IMR-90 (cell line): ENCODE measurements at regions not wholly inside any gene's neighbourhood (a gene's known extent, or its start where the extent isn't known, plus 50 kb on each side); places are given as distances from the start of the nearest gene placed in this dataset.

Experiments used
- ATAC-seq: fragments of 200-7000 bp; cut with Tn5 transposase; 2 replicates; pipeline ENCODE4 v1.9.1; 2020; ENCODE audit warnings: low read depth, mild to moderate bottlenecking, moderate library complexity
- BruUV-seq: library from RNA; stranded (reverse); fragments of 400-500 nt; replicated peaks from 2 replicates; lab custom pipeline; 2021; lab: Mats Ljungman, UMichigan
- CTCF ChIA-PET: fragments of 300-600 bp; formaldehyde crosslinking; extraction: SDS; loops from one replicate; lab custom pipeline; 2021; ENCODE audit warnings: antibody characterized with exemption; lab: Yijun Ruan, JAX
- POLR2A ChIA-PET: fragments of 300-600 bp; sonication (Branson Sonifier 250); formaldehyde crosslinking; loops from one replicate; lab custom pipeline; 2022; ENCODE audit warnings: antibody characterized with exemption; ENCODE audit not compliant: unreplicated experiment; lab: Charles Lee
- DNase-seq: peaks from one replicate; pipeline ENCODE4 v3.0.0; 2013
- H2AFZ ChIP-seq: replicated peaks from 2 replicates; pipeline ENCODE3; 2013; ENCODE audit warnings: low read length, mild to moderate bottlenecking; ENCODE audit not compliant: poor library complexity
- H2AK5ac ChIP-seq: 2 replicates; pipeline ENCODE4 v1.6.1; 2013; ENCODE audit warnings: low read depth, low read length, inconsistent platforms
- H2AK9ac ChIP-seq: replicated peaks from 2 replicates; pipeline ENCODE3; 2013; ENCODE audit warnings: mild to moderate bottlenecking, low read depth, low read length, moderate library complexity; ENCODE audit not compliant: poor library complexity
- H2BK120ac ChIP-seq: 2 replicates; pipeline ENCODE4 v1.6.1; 2013; ENCODE audit warnings: low read depth, low read length, inconsistent platforms
- H2BK15ac ChIP-seq: 3 replicates; pipeline ENCODE4 v1.6.1; 2013; ENCODE audit warnings: low read depth, low read length, inconsistent platforms
- H2BK20ac ChIP-seq: 2 replicates; pipeline ENCODE4 v1.6.1; 2013; ENCODE audit warnings: low read depth, mild to moderate bottlenecking, inconsistent platforms, low read length, moderate library complexity
- H2BK5ac ChIP-seq: 2 replicates; pipeline ENCODE4 v1.6.1; 2013; ENCODE audit warnings: mild to moderate bottlenecking, low read depth, low read length, inconsistent platforms; ENCODE audit not compliant: poor library complexity, severe bottlenecking
- H3K14ac ChIP-seq: replicated peaks from 2 replicates; pipeline ENCODE4 v1.6.1; 2013; ENCODE audit warnings: low read depth, low read length, inconsistent platforms
- H3K18ac ChIP-seq: 2 replicates; pipeline ENCODE4 v1.6.1; 2013; ENCODE audit warnings: low read depth, low read length, control low read depth
- H3K23ac ChIP-seq: 2 replicates; pipeline ENCODE4 v1.6.1; 2013; ENCODE audit warnings: low read depth, low read length, inconsistent platforms
- H3K27ac ChIP-seq: 2 replicates; pipeline ENCODE4 v1.5.1; 2013; ENCODE audit warnings: mild to moderate bottlenecking, control low read depth, low read length; ENCODE audit not compliant: insufficient read depth
- H3K27me3 ChIP-seq: 2 replicates; pipeline ENCODE4 v1.6.1; 2013; ENCODE audit warnings: low read length; ENCODE audit not compliant: control insufficient read depth, insufficient read depth
- H3K36me3 ChIP-seq: 2 replicates; pipeline ENCODE4 v1.6.1; 2013; ENCODE audit warnings: low read length, mixed read lengths; ENCODE audit not compliant: control insufficient read depth, insufficient read depth
- H3K4ac ChIP-seq: 2 replicates; pipeline ENCODE4 v1.6.1; 2013; ENCODE audit warnings: low read depth, low read length, inconsistent platforms
- H3K4me1 ChIP-seq: 2 replicates; pipeline ENCODE4 v1.6.1; 2013; ENCODE audit warnings: low read length, mixed read lengths; ENCODE audit not compliant: control insufficient read depth, insufficient read depth
- H3K4me2 ChIP-seq: 2 replicates; pipeline ENCODE4 v1.6.1; 2013; ENCODE audit warnings: low read depth, mild to moderate bottlenecking, control low read depth, low read length, moderate library complexity
- H3K4me3 ChIP-seq: 2 replicates; pipeline ENCODE4 v1.5.1; 2013; ENCODE audit warnings: low read depth, mild to moderate bottlenecking, control low read depth, low read length, moderate library complexity; ENCODE audit not compliant: insufficient read depth
- H3K56ac ChIP-seq: 2 replicates; pipeline ENCODE4 v1.6.1; 2013; ENCODE audit warnings: low read length, inconsistent platforms; ENCODE audit not compliant: insufficient read depth; ENCODE audit errors: extremely low read depth
- H3K79me1 ChIP-seq, 2 experiments: 2 replicates each; pipeline ENCODE4 v1.6.1; 2013; ENCODE audit warnings: low read length in 2 of 2, inconsistent platforms in 1 of 2, low read depth in 1 of 2
- H3K9ac ChIP-seq: 2 replicates; pipeline ENCODE4 v1.6.1; 2013; ENCODE audit warnings: low read depth, low read length, control low read depth
- H3K9me1 ChIP-seq: 2 replicates; pipeline ENCODE4 v1.6.1; 2013; ENCODE audit warnings: low read length, inconsistent platforms; ENCODE audit not compliant: insufficient read depth
- H3K9me3 ChIP-seq: 2 replicates; pipeline ENCODE4 v1.6.1; 2013; ENCODE audit warnings: low read length; ENCODE audit not compliant: control insufficient read depth, insufficient read depth
- H4K20me1 ChIP-seq: 2 replicates; pipeline ENCODE4 v1.6.1; 2013; ENCODE audit warnings: low read length, inconsistent platforms; ENCODE audit not compliant: insufficient read depth
- H4K5ac ChIP-seq: 2 replicates; pipeline ENCODE4 v1.6.1; 2013; ENCODE audit warnings: mild to moderate bottlenecking, low read depth, low read length, control low read depth
- H4K8ac ChIP-seq, 2 experiments: 2 replicates each; pipeline ENCODE4 v1.6.1; 2013; ENCODE audit warnings: low read depth in 2 of 2, low read length in 2 of 2, control low read depth in 1 of 2, inconsistent platforms in 1 of 2
- H4K91ac ChIP-seq: 2 replicates; pipeline ENCODE4 v1.6.1; 2013; ENCODE audit warnings: low read depth, low read length, inconsistent platforms; ENCODE audit not compliant: insufficient read depth
- BHLHE40 ChIP-seq: fragments of 150-350 bp; IDR thresholded peaks from 2 replicates; pipeline ENCODE4 v1.6.1; 2016; ENCODE audit warnings: mild to moderate bottlenecking, low read depth, low read length
- CEBPB ChIP-seq: IDR thresholded peaks from 2 replicates; pipeline ENCODE4 v1.6.1; 2012; ENCODE audit warnings: low read depth, low read length, improper control_type of control experiment
- CHD1 ChIP-seq: IDR thresholded peaks from 2 replicates; pipeline ENCODE4 v1.6.1; 2012; ENCODE audit warnings: low read depth, low read length, improper control_type of control experiment
- CTCF ChIP-seq: conservative IDR thresholded peaks from 2 replicates; pipeline ENCODE4 v1.5.1; 2012; ENCODE audit warnings: mild to moderate bottlenecking, low read depth, low read length, improper control_type of control experiment
- ELK1 ChIP-seq: fragments of 150-350 bp; IDR thresholded peaks from 2 replicates; pipeline ENCODE4 v1.6.1; 2016; ENCODE audit warnings: low read depth, mild to moderate bottlenecking, low read length, moderate library complexity, borderline replicate concordance
- FOS ChIP-seq: fragments of 150-350 bp; IDR thresholded peaks from 2 replicates; pipeline ENCODE4 v1.6.1; 2016; ENCODE audit warnings: low read depth, low read length
- MAFK ChIP-seq: IDR thresholded peaks from 2 replicates; pipeline ENCODE4 v1.6.1; 2012; ENCODE audit warnings: low read depth, low read length, improper control_type of control experiment
- MAZ ChIP-seq: IDR thresholded peaks from 2 replicates; pipeline ENCODE4 v1.6.1; 2012; ENCODE audit warnings: low read depth, mild to moderate bottlenecking, low read length, improper control_type of control experiment, moderate library complexity, borderline replicate concordance
- MXI1 ChIP-seq: IDR thresholded peaks from 2 replicates; pipeline ENCODE4 v1.6.1; 2012; ENCODE audit warnings: low read depth, mild to moderate bottlenecking, low read length, moderate library complexity, borderline replicate concordance
- NFE2L2 ChIP-seq: fragments of 150-350 bp; IDR thresholded peaks from 2 replicates; pipeline ENCODE4 v1.6.1; 2016; ENCODE audit warnings: low read depth, mild to moderate bottlenecking, low read length
- POLR2A ChIP-seq: IDR thresholded peaks from 2 replicates; pipeline ENCODE4 v1.6.1; 2012; ENCODE audit warnings: mild to moderate bottlenecking, low read depth, low read length
- RAD21 ChIP-seq: IDR thresholded peaks from 2 replicates; pipeline ENCODE4 v1.6.1; 2012; ENCODE audit warnings: low read length, improper control_type of control experiment
- SMC3 ChIP-seq: fragments of 150-350 bp; IDR thresholded peaks from 2 replicates; pipeline ENCODE4 v1.6.1; 2016; ENCODE audit warnings: low read depth, mild to moderate bottlenecking, antibody characterized with exemption, low read length, moderate library complexity
- WGBS, 2 experiments: methylation state at CpG; one replicate each; pipeline versions ENCODE4 v1.1.5 to v1.1.7; 2013; ENCODE audit warnings: missing lambda C conversion rate in 2 of 2; ENCODE audit not compliant: insufficient read length in 1 of 2; ENCODE audit errors: extremely low coverage in 2 of 2; 5-methylcytosine and 5-hydroxymethylcytosine counted together
- dilution Hi-C: fragments of 300-500 bp; cut with HindIII; formaldehyde crosslinking; loops from one replicate; pipeline ENCODE4 v1.14.3; 2018; ENCODE audit warnings: low sequenced_read_pairs; ENCODE audit not compliant: unreplicated experiment
- in situ Hi-C: fragments of 300-500 bp; cut with MboI; formaldehyde crosslinking; loops from 3 replicates; pipeline ENCODE4 v1.14.3; 2019; ENCODE audit warnings: low sequenced_read_pairs, inconsistent platforms, mixed read lengths
- intact Hi-C: fragments of 100-400 bp; cut with micrococcal nuclease; formaldehyde crosslinking; loops from 2 replicates; pipeline ENCODE4 v1.10.0; 2022
- TF ChIP-seq, protein P1 (sequence below): fragments of 150-350 bp; IDR thresholded peaks from 2 replicates; pipeline ENCODE4 v1.6.1; 2017; ENCODE audit warnings: mild to moderate bottlenecking, antibody characterized with exemption, low read length, low read depth

DNA sequence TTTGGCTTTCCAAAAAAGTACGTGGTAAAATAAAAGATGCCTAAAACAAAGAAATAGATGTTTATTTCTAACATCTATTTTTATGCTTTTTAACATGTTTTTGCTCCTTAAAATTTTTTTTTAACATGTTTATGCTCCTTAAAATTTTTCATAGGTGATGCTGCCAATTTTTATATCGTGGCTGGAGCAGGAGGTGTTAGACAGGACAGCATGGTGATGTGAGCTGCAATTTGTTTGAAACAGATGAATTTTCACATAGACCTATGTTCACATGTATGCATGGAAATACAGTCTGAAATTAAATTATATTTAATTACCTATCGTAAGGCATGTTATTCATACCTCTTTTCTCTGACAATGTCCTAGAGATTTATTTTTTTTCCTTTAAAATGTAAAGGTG is 784.8 kb downstream of the EPHA7 start:
- Histone ChIP-seq H3K9me1 (no peaks in the 10 kb centered on the region), H2AK9ac (no peak overlapping the region), H2BK15ac (no peak overlapping the region), H2BK120ac (no peak overlapping the region), H3K9ac (no peak overlapping the region), H4K20me1 (no peaks in the 10 kb centered on the region), H3K27me3 (no peaks in the 10 kb centered on the region), H3K56ac (no peak overlapping the region), H3K4me1 (no peaks in the 10 kb centered on the region), H3K23ac (no peak overlapping the region), H4K8ac (no peak overlapping the region), H3K9me3 (no peaks in the 10 kb centered on the region), H4K5ac (no peak overlapping the region), H3K27ac (no peak overlapping the region), H4K91ac (no peak overlapping the region), H2AFZ (no peak overlapping the region), H3K4me2 (no peak overlapping the region), H2AK5ac (no peak overlapping the region), H3K4me3 (no peak overlapping the region), H3K14ac (no peak overlapping the region), H3K36me3 (no peaks in the 10 kb centered on the region), H3K79me1 (no peaks in the 10 kb centered on the region), H3K4ac (no peak overlapping the region), H2BK5ac (no peak overlapping the region), H2BK20ac (no peak overlapping the region), H3K18ac (no peak overlapping the region)
- TF ChIP-seq CEBPB (no peak), CHD1 (no peak), SMC3 (no peak), BHLHE40 (no peak), MAZ (no peak), MXI1 (no peak), NFE2L2 (no peak), ELK1 (no peak), CTCF (no peak), MAFK (no peak), POLR2A (no peak), RAD21 (no peak), FOS (no peak)
- TF ChIP-seq, protein P1, sequence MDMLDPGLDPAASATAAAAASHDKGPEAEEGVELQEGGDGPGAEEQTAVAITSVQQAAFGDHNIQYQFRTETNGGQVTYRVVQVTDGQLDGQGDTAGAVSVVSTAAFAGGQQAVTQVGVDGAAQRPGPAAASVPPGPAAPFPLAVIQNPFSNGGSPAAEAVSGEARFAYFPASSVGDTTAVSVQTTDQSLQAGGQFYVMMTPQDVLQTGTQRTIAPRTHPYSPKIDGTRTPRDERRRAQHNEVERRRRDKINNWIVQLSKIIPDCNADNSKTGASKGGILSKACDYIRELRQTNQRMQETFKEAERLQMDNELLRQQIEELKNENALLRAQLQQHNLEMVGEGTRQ, result no peak
- BruUV-seq, result no TSS peak
- dilution Hi-C loops (no loop called here), in situ Hi-C loops (no loop called here), intact Hi-C loops (no loop called here)
- POLR2A ChIA-PET, result no interaction called here
- DNase-seq (no peak), ATAC-seq (no peak)
- CTCF ChIA-PET, result no interaction called here
- WGBS, 2 experiments, result no CpG with 5 or more reads among the region's 3 CpGs
